Transverse colon (tissue), 4 donors: ENCODE measurements at regions not wholly inside any gene's neighbourhood (a gene's known extent, or its start where the extent isn't known, plus 50 kb on each side); places are given as distances from the start of the nearest gene placed in this dataset.

Experiments
- EP300 ChIP-seq: sonication (generic); formaldehyde crosslinking; IDR thresholded peaks from one replicate; pipeline ENCODE4 v1.6.1; 2017; ENCODE audit warnings: antibody characterized with exemption, low read depth
- POLR2A ChIP-seq: fragments of 450-650 bp; IDR thresholded peaks from one replicate; pipeline ENCODE4 v1.6.1; 2016; ENCODE audit warnings: antibody characterized with exemption, mild to moderate bottlenecking, moderate library complexity
- POLR2AphosphoS5 ChIP-seq, 3 donors: sonication (generic); formaldehyde crosslinking; IDR thresholded peaks; one replicate each; pipeline ENCODE4 v1.6.1; 2016; ENCODE audit warnings: antibody characterized with exemption in 3 of 3
- TF ChIP-seq, protein P1 (sequence below), 5 experiments: fragments of 200-600 bp in 3 of 5; fragments of 450-650 bp in 2 of 5; sonication (generic) in 3 of 5; IDR thresholded peaks; 1 replicate in 2 of 5; 2 replicates in 3 of 5; pipeline ENCODE4 v1.5.1; 2016 to 2017; ENCODE audit warnings: antibody characterized with exemption in 5 of 5, inconsistent platforms in 3 of 5, mild to moderate bottlenecking in 2 of 5, moderate library complexity in 1 of 5

DNA sequence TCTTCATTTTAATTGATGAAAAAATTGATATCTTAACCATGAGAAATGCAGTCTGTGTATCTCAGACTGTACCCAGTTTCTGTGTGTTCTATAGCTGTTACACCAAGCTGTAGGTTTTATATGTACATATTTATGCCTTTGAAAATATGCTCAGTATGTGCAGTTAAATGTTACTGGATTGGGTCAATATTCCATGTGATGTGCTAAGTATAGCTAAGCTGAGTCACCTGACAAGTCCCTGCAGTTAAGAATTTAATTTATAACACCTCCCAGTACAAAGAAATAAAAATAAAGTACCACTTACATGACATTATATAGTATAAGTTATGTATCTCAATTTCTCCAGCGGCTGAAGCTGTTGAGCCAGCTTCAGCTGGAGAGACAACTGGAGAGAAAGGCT lies 984.0 kb downstream of the GALC start:
- TF ChIP-seq, protein P1, sequence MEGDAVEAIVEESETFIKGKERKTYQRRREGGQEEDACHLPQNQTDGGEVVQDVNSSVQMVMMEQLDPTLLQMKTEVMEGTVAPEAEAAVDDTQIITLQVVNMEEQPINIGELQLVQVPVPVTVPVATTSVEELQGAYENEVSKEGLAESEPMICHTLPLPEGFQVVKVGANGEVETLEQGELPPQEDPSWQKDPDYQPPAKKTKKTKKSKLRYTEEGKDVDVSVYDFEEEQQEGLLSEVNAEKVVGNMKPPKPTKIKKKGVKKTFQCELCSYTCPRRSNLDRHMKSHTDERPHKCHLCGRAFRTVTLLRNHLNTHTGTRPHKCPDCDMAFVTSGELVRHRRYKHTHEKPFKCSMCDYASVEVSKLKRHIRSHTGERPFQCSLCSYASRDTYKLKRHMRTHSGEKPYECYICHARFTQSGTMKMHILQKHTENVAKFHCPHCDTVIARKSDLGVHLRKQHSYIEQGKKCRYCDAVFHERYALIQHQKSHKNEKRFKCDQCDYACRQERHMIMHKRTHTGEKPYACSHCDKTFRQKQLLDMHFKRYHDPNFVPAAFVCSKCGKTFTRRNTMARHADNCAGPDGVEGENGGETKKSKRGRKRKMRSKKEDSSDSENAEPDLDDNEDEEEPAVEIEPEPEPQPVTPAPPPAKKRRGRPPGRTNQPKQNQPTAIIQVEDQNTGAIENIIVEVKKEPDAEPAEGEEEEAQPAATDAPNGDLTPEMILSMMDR (IDR thresholded peaks at IDR 0.05), result no peak
- TF ChIP-seq EP300 (no peak), POLR2AphosphoS5 (IDR thresholded peaks at IDR 0.05) (no peak), POLR2A (no peak)
